Hematopoietic multipotent progenitor cell treated with erythropoietin and hydrocortisone succinate and interleukin-3 and kit ligand, for 6 days (in vitro differentiated cells): ENCODE measurements at regions not wholly inside any gene's neighbourhood (a gene's known extent, or its start where the extent isn't known, plus 50 kb on each side); places are given as distances from the start of the nearest gene placed in this dataset.
A peak's percentile ranks its signal among the peaks of the same experiment; 100 is the strongest.

Source experiments
- DNase-seq: peaks from one replicate; pipeline ENCODE4 v3.0.0-alpha.2; 2015

DNA sequence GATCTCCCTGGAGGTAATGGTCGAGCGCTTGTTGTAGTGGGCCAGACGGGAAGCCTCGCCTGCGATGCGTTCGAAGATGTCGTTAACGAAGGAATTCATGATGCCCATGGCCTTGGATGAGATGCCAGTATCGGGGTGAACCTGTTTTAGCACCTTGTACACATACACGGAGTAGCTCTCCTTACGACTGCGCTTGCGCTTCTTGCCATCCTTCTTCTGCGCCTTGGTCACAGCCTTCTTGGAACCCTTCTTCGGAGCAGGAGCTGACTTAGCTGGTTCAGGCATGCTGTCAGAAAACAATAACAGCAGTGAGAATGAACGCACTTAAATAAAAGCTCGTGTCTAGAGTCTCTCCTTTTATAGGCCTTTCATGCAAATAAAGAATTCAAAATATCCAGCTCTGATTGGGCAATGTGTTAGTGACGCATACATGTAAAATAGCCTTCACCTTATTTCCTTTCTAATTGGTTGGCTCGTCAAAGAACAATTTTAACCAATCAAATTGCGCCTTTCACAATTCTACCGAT is 129.2 kb downstream of the HFE start:
- peak; percentile 99 for DNase-seq

DNA sequence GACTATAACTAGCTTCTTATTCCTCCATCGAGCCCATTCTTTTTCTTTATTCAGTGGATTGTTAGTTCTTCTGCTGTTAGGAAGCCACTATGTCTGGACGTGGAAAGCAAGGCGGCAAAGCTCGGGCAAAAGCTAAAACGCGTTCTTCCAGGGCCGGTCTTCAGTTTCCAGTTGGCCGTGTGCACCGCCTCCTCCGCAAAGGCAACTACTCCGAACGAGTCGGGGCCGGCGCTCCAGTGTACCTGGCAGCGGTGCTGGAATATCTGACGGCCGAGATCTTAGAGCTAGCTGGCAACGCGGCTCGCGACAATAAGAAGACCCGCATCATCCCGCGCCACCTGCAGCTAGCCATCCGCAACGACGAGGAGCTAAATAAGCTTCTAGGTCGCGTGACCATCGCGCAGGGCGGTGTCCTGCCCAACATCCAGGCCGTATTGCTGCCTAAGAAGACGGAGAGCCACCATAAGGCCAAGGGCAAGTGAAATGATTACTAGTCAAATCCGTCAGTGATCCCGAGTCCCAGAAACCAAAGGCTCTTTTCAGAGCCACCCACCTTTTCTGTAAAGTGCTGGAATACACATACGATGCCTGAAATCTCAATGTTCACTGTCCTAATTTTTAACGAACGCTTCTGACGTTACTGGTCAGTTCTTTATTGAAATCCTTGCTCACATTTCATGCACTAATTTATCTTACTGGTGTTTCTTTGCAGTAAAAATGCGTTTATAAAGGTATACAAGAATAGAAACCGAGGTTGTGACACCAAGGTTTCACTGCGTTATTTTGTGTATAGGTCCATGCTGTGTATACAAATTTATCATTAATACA is 129.9 kb downstream of the HFE start:
- peak; percentile 95 for DNase-seq

DNA sequence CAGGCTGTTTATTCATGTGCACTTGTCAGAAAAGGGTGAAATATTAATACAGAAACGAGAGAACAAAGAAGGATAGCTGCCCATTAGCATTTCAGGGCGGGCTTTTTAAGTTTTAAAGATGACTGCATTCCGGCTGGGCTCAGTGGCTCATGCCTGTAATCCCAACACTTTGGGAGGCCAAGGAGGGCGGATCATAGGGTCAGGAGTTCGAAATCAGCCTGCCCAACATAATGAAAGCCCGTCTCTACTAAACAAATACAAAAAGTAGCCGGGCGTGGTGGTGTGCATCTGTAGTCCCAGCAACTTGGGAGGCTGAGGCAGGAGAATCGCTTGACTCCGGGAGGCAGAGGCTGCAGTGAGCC is 130.5 kb downstream of the HFE start:
- DNase-seq: peak; percentile 81

DNA sequence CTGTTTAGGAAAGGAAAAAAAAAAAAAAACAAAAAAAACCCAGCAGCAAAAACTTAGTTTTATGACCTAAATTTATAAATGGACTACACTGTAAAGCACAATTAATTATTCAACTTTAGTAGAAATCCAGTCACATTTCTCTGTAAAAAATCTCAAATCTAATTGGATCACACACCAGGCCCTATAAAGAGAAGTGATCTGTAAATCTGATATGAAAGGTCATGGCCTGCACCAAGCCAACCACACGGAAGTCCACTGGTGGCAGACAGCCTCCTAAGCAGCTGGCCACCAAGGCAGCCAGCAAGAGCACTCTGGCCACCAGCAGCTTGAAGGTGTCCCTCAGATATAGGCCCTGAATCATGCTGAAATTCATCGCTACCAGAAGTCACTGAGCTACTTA is 131.6 kb downstream of the HFE start:
- DNase-seq: peak; percentile 54

DNA sequence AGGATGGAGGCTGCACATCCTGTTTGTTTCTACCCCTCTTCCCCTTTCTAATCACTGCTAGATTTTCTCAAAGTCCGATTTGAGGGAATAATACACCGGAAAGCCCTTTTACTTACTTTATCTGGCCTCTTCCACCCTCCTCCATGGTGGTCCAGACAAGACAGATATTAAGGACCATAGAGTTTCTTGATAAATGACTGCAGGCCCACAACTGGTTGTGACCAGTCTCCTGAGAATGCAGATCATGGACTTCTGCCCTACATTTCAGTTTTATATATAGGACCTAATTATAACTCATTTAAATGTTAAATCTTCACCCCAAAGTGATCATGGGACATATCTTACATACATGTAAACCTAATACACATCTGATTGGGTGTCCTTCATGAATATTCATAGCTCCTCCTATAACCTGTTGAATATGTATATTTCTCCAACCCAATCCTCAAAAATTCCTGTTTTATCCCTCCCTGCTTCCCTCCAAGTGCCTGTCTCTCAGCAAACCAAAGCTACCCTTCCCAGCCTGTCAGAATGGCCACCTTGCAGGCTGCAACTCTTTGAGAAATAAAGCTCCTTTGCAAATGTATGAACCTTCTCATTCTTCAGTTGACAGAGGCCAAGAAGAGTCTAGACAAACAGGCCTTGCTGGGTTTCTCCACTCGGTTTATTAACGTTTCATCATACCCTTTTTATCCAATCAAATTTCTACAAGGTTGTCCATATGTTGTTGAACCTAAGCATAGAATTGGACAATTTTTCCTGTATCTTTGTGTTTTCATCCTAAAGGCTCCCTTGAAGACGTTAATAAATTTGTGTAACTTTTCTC is 133.1 kb downstream of the HFE start:
- DNase-seq: no peak

DNA sequence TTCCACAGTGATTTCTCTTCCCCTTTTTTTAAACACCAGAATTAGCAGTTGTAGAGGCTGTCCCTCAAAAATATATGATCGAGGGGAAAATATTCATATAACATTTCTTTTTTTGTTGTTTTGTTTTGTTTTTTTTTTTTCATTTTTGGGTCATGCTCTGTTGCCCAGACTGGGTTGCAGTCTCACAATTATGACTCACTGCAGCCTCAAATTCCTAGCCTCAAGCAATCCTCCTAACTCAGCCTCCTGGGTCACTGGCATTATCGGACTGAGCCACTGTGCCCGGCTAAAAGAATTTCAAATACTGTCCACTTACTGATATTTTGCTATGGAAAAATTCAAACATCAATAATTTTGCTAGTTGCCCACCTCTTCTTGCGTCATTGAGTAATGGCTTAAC is 134.0 kb downstream of the HFE start:
- no peak for DNase-seq

DNA sequence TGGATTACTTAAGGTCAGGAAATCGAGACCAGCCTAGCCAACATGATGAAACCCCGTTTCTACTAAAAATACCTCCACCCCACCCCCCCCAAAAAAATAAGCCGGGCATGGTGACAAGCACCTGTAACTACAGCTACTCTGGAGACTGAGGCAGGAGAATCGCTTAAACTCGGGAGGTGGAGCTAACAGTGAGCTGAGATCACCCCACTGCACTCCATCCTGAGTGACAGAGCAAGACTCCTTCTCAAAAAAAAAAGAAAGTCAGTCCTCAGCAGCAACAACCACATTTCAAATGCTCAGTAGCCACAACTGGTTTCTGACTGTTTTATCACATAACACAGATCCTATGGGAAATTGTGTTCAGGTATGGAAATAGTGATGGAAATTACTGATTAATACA is 135.3 kb downstream of the HFE start:
- no peak for DNase-seq

DNA sequence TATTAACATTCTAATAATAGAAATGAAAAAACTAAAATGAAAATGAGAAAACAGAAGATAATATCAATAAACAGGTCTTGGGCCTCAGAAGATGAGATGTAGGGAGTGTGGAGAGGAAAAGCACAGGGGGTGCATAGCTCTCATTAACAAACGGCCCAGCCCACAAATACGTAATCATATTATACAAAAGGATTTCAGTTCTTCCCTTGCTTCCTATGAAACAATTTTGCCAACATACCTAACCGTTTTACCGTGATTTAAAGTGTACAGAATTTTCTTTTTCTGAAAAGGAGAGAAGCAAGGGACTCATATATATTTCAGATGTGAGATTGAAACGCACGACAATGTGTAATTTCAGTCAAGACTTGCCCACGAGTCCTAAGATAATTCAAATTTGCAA is 136.0 kb downstream of the HFE start:
- peak; percentile 76 for DNase-seq

DNA sequence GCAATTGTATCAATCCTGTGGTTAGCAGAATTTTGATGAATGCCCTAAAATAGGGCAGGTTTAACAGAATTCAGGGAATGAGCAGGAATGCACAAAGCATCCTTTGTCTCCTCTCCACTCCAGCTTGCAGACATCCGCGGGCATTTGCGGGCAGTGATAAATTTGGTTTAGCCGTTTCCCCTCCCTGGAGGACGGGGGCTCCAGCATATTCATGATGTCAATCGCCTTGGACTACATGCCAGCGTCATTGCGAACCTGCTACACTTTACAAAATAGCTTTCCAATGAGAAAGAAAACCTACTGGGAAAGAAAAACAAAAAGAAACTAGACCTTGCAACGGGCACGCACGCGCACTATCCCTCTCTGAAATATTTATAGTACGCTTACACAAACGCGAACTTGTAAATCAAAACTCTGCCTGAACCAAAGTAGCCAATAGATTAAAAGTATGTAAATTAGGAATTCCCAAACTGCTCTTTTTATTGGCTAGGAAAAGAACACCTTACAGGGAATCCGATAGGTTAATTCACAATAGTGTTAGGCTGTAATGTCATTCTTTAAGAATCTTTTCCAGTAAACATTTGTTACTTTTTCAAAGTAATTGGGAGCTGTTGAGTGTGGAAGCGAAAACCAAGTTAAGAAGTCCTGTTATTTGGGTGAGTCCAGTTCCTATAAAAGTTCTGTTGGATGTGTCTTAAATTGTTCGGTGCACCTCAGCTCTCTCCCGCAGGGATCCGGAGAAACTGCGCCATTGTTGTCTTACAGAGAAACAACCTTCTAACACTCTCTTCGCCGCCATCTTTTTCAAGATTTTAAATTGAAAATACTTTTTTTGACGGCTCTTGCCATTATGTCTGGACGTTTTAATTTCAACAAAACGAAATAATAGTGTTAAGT is 136.7 kb downstream of the HFE start:
- peak; percentile 96 for DNase-seq

DNA sequence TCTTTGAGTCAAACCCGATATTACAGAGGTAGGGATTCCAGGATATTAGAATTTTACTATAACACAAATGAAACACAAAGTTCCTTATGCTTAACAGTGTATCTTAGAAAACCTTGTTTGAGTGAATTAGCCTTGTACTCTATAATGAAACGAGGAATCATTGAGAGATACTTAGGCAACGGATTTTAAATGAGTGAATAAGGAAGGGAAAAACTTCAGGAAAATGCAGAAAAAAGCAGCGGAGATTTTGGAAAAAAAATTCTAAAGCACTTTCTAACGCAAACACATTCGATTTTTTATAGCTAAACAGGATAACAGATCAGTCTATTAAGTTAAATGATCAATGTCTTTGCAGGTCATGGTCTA is 137.3 kb downstream of the HFE start:
- no peak for DNase-seq

DNA sequence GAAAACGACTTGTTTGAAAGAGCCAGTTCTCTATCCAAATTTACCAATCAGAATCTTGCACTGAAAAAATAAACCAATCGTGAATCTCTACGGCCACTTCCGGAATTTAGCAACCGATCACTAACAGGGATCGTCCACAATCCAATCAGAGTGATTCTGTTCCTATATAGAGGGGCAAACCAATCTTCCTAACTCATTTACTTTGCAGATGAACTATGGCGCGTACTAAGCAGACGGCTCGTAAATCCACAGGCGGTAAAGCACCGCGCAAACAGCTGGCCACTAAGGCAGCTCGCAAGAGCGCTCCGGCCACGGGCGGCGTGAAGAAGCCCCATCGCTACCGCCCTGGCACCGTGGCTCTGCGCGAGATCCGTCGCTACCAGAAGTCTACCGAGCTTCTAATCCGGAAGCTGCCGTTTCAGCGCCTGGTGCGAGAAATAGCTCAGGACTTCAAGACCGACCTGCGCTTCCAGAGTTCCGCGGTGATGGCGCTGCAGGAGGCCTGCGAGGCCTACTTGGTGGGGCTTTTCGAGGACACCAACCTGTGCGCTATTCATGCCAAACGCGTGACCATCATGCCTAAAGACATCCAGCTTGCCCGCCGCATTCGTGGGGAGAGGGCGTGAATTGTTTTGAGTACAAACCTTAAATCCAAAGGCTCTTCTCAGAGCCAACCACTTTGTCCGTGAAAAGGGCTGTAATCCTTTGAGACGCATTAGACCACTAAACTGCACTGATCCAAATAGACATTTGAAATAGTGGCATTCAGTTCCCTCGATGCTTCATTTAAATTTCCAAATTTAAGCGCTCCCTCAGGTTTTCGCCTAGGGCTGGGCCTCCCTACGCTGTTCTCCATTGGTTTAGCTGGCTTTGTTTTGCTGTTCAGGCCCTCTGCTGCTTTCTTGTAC is 138.0 kb downstream of the HFE start:
- no peak for DNase-seq

DNA sequence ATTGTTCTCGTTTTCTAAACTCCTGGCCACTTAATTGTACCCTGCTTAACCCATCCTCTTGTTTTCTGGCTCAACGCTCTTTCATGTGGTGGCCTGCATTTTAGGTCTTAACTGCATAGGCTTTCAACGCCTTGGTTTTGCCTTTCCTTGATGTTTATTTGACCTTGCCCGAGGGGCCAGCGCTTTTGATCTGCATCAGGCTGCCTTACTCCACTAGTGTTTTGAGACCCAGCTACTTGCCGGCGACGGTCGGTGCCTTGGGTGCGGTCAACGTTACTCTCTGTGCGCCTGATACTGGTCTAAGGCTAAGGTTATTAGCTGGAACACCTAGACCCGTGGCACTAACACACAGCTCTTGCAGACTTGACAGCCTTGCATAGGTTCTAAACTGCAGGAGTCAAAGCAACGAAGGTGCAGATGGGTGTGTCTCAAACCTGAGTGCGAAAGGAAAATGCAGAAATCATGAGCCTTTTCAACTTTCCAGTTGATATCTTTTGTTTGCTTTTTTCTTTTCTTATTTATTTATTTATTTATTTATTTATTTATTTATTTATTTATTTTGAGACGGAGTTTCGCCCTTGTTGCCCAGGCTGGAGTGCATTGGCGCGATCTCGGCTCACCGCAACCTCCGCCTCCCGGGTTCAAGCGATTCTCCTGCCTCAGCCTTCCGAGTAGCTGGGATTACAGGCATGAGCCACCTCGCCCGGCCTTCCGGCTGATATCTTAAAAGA is 138.8 kb downstream of the HFE start:
- DNase-seq: no peak

DNA sequence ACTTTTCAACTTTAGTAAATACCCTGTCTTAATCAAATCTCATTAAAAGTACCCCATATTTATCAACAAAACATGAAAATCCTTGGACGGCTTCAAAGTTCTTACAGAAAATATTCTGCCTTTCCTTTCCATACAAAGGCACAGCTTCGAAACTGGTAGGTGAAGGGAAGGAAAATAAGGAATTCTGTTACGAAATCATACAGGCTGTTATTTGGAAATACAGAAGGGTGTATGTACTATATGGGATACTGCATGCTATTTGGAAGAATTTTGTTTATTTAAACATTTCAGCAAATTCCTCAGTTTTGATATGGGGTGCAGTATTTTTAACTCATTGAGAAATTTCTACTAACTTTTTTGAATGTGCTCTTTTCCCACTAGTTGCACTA is 138.4 kb upstream of the BTN3A2 start:
- no peak for DNase-seq

DNA sequence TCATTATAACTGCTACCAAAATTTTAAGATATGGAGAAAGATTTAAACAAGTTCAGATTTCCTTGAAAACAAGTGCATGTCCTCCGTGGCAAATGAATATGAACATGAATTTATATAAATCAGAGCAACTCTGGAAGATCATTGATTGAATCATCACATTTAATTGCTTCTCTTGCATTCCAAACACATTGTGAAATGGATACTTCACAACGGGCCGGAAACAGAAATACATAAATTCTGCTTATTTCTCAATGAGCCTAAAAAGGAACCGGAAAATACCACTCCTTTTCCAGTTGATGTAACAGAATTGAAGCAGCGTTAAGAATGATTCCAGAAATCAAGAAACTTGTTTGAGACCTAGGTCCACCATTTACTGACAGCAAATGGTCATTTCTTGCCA is 134.6 kb upstream of the BTN3A2 start:
- DNase-seq: no peak

DNA sequence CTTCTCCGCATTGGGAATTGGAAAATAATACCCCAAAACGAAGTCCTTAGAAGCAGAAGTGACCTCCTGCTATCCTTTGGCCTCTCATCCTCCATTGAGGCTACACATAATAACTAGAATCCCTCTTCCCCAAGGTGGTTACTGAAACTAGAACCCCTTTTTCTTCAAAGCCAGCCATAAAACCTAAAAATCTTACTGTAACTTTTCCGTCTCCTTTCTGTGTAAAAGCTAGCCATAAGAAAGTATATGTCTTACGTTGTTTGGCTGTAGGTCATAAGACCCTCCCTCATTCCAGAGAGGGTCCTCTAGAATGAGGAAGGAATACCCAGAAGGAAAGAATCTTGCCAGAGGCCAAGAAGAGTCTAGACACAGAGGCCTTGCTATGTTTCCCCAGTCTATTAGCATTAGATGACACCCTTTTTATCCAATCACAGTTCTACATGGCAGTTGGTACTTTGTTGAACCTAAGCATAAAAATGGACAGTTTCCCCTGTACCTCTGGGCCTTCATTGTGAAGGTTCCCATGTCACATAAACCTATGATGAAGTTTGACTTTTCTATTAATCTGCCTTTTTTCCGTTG is 133.9 kb upstream of the BTN3A2 start:
- no peak for DNase-seq

DNA sequence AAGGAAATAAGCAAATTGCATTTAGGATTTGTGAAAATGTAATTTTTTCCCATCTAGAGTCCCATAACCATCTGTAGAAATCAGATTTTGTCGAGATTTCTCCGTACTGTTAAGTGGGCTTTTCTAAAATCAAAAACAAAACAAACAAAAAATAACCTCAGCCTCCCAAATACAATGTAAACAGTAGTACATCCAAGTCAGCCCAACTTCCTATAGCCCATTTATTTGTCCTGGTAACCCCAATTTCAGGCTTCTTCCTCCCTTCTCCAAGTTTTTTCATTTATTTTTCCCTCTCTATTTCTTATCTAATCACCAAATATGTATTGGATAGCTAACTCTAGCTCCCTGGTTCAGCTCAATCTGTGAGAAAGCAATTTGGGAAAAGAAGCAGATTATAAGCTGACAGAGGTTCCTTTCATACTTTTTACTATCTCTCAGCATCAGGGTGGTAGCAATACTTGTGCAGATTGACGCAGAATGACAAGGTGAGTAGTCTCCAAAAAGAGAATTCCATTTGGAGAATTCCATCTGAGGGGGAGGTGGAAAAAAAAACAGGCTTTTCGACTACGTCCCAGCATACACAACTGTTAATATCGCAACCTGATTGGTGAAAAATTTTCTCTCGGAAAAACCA is 132.6 kb upstream of the BTN3A2 start:
- DNase-seq: no peak

DNA sequence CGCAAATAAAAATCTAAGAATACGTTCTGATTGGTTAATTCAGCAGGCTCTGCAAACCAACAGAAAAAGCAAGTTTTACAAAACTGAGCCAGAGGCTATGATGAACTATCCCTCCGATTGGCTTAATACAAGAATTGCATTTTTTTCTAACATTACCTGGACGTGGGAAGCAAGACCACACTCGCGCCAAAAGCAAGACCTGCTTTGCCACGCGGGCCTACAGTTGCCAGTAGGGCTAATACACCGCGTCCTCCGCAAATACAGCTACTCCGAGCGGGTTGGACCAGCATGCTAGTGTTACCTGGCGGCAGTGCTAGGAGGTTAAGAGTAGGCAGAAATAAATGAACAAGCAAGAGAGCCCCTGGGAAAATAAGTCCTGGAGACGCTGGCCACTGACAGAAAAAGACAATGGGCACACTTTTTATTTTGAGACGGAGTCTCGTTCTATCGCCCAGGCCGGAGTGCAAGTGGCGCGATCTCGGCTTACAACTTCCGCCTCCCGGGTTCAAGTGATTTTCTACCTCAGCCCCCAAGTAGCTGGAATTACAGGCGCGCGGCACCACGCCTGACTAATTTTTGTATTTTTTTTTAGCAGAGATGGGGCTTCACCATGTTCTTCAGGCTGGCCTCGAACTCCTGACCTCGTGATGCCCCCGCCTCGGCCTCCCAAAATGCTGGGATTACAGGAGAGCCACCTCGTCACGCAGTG is 131.9 kb upstream of the BTN3A2 start:
- peak; percentile 79 for DNase-seq

DNA sequence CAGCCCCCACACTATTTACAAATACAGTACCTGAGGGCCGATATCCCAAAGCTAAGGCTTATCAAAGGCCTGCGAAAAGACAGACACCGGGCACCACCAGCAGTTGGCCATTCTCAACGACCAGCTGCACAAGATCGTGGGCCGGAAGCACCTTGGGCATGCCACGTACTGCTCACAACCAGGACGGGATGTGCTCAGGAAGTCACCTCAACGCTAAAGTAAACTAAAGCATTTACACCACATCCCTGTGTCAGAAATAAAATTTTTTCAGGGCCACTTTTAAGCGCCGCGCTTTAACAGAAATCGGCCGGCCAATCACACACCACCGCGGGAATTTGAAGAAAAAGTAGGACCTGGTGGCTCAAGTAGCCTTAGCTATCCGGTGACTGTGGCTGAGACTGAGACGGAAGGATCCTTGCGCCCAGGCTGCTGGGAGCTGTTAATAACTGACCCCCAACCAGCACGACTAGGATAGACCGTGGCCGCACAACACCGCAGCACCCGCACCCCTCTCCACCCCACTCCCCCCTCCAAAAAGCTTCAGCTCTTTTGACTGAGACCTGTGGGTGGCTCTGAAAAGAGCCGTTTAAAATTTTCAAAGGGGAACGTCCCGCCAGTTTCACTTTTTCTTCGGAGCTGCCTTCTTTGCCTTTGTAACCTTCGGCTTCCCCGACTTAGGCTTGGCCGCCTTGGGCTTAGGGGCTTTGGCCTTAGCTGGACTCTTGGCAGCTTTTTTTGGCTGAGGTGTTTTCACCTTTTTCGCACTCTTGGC is 131.2 kb upstream of the BTN3A2 start:
- DNase-seq: peak; percentile 90
